ENCODE measurements at regions not wholly inside any gene's neighbourhood (a gene's known extent, or its start where the extent isn't known, plus 50 kb on each side); places are given as distances from the start of the nearest gene placed in this dataset.

GRCh38 chr6:121590916-121591315, 155.5 kb downstream of the GJA1 start:
- no peak for TF ChIP-seq CTCF (IDR thresholded peaks at IDR 0.05; ENCODE audit: poor library complexity, severe bottlenecking)
- TF ChIP-seq POLR2AphosphoS5 (IDR thresholded peaks at IDR 0.05): no peak
- TF ChIP-seq TAF1 (IDR thresholded peaks at IDR 0.05; ENCODE audit: low read depth): no peak
- TF ChIP-seq EZH2 (IDR thresholded peaks at IDR 0.05; ENCODE audit: borderline replicate concordance, insufficient read depth, low read length, poor library complexity, severe bottlenecking): no peak
- TF ChIP-seq REST (IDR thresholded peaks at IDR 0.05; ENCODE audit: borderline replicate concordance): no peak
- TF ChIP-seq SMC3 (conservative IDR thresholded peaks at IDR 0.05; ENCODE audit: poor library complexity): no peak
- TF ChIP-seq RAD21 (conservative IDR thresholded peaks at IDR 0.05): no peak
